ENCODE measurements at regions not wholly inside any gene's neighbourhood (a gene's known extent, or its start where the extent isn't known, plus 50 kb on each side); places are given as distances from the start of the nearest gene placed in this dataset.
"Not testable (repeated sequence)": the region's sequence is repeated elsewhere in the genome, so short reads cannot be mapped to it uniquely, and the experiment has no call there.

DNA sequence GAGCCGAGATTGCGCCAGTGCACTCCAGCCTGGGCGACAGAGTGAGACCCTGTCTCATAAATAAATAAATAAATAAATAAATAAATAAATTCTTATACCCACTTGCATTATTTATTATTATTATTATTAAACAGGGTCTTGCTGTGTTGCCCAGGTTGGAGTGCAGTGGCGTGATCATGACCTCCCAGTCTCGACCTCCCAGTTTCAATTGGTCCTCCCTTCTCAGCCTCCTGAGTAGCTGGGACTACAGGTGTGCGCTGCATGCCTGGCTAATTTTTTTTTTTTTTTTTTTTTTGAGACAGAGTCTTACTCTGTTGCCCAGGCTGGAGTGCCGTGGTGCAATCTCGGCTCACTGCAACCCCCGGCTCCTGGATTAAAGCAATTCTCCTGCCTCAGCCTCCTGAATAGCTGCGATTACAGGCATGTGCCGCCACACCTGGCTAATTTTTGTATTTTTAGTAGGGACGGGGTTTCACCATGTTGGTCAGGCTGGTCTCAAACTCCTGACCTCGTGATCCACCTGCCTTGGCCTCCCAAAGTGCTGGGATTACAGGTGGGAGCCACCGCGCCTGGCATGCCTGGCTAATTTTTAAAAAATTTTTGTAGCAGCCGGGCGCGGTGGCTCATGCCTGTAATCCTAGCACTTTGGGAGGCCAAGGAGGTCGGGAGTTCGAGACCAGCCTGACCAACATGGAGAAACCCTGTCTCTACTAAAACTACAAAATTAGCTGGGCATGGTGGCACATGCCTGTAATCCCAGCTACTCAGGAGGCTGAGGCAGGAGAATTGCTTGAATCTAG, 150.2 kb downstream of the SEC14L1 start:
- not testable (repeated sequence) for DNase-seq

GRCh38 chr17:77291591-77292386, 151.0 kb downstream of the SEC14L1 start:
- no peak for DNase-seq

GRCh38 chr17:77294761-77295160, 154.0 kb downstream of the SEC14L1 start:
- DNase-seq: no peak

- DNase-seq: no peak
Measured at GRCh38 chr17:77295241-77295853, 154.6 kb downstream of the SEC14L1 start.

GRCh38 chr17:77296769-77297409, 156.1 kb downstream of the SEC14L1 start:
- DNase-seq: no peak

DNA sequence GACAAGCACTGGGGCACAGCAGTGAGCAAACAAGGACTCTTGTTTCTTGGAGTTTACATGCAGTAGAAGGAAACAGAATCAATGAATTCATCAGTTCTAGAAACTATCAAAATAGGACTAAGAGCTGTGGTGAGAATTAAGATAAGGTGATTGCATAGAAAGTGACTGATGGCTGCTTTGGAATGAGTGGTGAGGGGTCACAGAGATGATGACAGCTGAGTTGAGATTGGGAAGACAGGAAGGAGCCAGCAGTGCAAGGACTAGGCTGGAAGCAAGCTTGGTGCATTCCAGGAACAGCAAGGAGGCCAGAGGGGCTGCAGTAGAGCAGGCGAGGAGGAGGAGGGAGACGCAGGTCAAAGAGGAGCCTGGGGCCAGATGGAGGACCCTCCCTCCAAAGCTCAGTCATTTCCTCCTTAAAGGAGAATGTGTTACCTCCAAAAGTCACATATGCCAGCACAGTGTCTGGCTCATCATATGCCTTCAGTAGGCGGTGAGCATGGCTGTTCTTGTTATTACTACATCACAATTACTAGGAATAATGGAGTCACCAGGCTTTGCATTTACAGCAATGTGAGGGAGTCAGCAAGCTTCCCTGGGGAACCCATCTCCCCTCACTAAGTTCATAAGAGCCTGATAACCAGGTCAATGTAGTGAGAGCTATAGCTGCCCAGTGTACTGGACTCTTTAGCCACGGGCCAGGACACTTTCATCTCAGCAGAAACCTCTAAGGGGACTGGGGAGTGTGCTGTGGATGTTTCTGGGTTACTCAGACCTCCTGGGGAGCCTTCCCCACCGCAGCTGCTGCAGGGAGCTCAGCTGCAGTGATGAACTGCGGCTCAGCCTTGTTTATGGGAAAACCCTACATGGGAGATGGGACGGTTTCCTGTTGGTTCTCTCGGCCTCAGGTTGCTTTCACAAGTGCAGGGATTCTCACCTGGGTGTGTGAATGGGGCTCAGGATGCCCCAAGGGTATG, 157.2 kb downstream of the SEC14L1 start:
- DNase-seq: no peak

- DNase-seq: no peak
Measured at GRCh38 chr17:77298811-77299210, 158.0 kb downstream of the SEC14L1 start.

GRCh38 chr17:77299256-77300015, 158.7 kb downstream of the SEC14L1 start:
- DNase-seq: no peak

DNA sequence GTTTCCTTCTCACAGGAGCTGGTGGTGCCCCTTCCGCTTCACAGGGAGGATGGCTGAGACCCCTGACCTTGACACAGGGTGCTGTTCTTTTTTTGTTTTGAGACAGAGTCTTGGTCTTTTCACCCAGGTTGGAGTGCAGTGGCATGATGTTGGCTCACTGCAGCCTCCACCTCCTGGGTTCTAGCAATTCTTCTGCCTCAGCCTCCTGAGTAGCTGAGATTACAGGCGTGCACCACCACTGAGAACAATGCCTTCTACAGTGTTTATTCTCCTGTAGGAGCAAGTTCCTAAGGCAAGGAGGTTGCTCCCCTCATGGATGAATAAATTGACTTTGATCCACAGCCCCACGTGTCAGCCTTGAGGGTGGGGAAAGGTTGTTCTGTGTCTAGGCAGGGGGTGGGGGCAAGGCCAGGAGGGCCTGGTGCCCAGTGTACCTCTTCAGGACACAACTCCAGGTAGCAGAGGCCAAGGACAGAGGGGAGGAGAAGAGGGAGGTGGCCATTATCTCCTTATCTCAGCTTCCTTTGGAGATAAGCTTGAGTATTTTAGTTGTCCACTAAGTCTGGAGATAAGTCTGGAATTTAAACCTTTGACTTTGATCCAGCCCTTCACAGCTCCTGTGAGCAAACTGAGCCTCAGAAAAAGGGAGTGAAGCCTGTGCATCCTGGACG, 159.4 kb downstream of the SEC14L1 start:
- DNase-seq: no peak

GRCh38 chr17:77301694-77302266, 161.0 kb downstream of the SEC14L1 start:
- no peak for DNase-seq

DNA sequence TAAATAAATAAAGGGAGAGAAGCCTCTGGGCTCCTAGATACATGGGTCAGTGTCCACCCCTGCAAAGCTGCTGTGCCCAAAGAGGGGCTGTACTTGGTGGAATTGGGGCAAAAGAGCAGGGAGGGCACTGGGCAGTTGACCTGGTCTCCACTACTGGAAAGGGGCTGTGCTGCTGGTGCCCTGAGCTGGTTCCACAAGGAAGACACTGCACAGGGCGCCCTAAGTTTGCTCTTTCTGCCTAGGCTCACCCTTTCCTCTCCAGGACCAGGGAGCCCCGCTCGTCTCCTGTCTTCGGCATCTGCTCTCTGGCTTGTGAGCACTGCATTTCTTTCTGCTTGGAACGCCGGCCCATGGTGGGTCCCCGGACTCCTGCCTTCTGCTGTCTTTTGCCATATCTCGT, 161.9 kb downstream of the SEC14L1 start:
- no peak for DNase-seq

GRCh38 chr17:77303620-77304019, 162.9 kb downstream of the SEC14L1 start:
- DNase-seq: no peak

DNA sequence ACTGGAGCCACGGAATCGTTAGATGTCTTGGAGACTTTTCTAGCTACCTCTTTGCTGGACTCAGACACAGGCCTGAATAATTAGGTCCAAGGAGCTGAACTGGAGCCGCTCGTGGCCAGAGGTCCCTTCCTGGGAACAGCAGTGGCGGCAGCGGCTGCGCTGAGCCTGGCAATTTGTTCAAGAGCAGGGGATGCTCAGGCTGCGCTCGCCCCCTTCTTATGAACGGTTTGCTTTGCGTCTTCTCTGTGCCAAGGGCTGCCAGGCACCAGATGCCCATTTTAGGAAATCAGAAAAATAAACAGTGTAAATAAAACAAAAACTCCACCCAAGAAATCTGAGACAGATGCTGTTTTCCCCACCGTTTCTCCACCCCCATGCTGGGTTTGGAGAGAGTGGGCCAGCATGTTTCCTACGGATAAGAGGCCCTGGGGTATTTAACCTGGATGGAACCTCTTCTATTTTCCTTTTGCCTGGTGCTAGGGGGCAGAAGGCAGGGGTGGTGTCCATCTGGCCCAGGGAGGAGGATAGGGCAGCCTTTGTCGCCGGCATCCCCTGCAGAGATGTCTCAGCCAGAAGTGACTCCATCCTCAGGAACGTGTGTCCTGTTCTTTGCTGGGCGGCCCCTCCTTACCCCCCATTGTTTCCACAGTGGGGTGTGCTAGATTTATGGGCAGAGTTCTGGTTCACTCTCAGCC, 163.4 kb downstream of the SEC14L1 start:
- no peak for DNase-seq

- no peak for DNase-seq
Measured at GRCh38 chr17:77304746-77305473, 164.1 kb downstream of the SEC14L1 start.

DNA sequence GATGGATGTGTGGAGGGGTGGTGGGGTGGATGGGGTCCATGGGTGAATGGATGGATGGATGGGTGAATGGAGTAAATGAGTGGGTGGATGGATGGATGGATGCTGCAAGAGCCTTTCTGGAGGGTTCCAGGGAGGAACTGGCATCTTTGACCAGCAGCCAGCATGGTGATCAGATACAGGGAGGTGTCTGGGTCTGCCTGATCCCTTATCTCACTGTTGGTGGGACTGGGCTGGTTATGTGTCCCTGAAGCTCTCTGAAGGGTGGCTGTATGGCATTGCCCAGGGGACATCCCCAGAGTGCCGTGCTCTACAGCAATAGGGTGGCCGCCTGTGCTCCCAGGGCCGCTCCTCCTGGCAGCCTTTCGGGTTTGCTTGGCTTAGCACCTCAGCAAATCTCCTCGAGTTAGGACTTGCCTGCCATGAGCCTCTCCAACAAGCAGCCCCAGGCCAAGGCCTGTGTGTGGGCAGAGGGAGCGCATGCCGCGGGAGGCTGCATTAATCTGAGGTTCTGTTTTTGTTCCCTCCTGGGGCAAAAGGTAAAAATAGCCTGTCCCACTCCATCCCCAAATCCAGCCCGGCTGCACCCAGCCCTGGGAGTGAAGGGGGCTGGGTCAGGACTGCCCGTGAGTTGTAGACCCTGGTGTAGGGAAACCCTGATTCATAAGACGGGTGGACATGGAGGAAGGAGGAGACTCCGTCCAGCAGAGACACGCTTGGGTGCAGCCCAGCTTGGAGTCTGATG, 165.4 kb downstream of the SEC14L1 start:
- no peak for DNase-seq

GRCh38 chr17:77306790-77307478, 166.2 kb downstream of the SEC14L1 start:
- no peak for DNase-seq

DNA sequence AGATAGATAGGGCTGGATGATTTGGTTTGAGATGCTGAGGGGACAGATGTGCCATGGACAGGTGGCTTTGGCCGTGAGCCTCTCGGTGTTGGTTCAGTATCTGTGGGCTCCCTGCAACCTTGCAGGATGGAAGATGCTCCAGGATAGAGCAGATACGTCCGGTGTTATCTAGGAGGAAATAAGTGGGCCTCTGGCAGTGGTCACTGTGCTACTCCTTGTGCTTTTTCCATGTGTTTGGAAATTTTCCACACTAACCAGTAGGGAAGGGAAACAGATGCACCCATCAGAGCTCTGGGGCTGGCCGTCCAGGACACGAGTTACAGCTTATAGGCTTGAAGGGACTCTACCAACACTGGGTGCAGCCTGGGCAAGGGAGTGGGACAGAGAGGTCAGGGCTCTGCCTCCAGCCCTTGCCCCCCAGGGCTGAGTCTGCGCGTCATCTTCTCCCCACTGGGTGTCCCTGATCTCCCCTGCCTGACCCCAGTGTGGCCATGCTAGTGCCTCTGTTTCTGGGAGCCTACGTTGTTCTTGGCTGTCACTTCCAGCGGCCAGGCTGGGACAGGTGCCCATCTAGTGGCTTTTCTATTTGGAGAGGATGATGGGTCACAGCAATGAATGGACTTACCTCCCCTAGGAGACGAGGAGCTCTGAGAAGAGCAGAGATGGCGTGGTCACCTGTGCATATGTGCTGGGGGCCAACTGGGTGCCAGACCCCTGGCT, 166.9 kb downstream of the SEC14L1 start:
- DNase-seq: no peak
